A673 (cell line): ENCODE measurements at regions not wholly inside any gene's neighbourhood (a gene's known extent, or its start where the extent isn't known, plus 50 kb on each side); places are given as distances from the start of the nearest gene placed in this dataset.

Experiments used
- BruUV-seq: library from RNA; stranded (reverse); fragments of 400-500 nt; replicated peaks from 2 replicates; lab custom pipeline; 2021; lab: Mats Ljungman, UMichigan
- CTCF ChIA-PET: fragments of 300-600 bp; sonication (Branson Sonifier 250); formaldehyde crosslinking; loops from one replicate; lab custom pipeline; 2022; ENCODE audit warnings: antibody characterized with exemption; lab: Charles Lee
- POLR2A ChIA-PET: fragments of 300-600 bp; sonication (Branson Sonifier 250); formaldehyde crosslinking; loops from one replicate; lab custom pipeline; 2022; ENCODE audit warnings: antibody characterized with exemption; ENCODE audit not compliant: low non-redundant PET; lab: Charles Lee
- DNase-seq: peaks from one replicate; pipeline ENCODE4 v3.0.0-alpha.2; 2015; ENCODE audit warnings: low spot score
- H3K27ac ChIP-seq: fragments of 200-600 bp; sonication (generic); 2 replicates; pipeline ENCODE4 v1.5.1; 2016; ENCODE audit warnings: mixed run types, low read depth, mild to moderate bottlenecking, mixed read lengths, antibody characterized with exemption, low read length; ENCODE audit not compliant: poor library complexity, severe bottlenecking
- H3K27me3 ChIP-seq: fragments of 200-600 bp; sonication (generic); replicated peaks from 2 replicates; pipeline ENCODE4 v1.6.1; 2017; ENCODE audit warnings: mixed run types, low read depth, mild to moderate bottlenecking, mixed read lengths, antibody characterized with exemption, low read length; ENCODE audit not compliant: insufficient read depth, poor library complexity
- H3K36me3 ChIP-seq: fragments of 200-600 bp; sonication (generic); 2 replicates; pipeline ENCODE4 v1.6.1; 2016; ENCODE audit warnings: mixed run types, mild to moderate bottlenecking, mixed read lengths, antibody characterized with exemption, low read length; ENCODE audit not compliant: insufficient read depth, poor library complexity, severe bottlenecking
- H3K4me1 ChIP-seq: fragments of 200-600 bp; sonication (generic); 2 replicates; pipeline ENCODE4 v1.6.1; 2017; ENCODE audit warnings: mixed run types, mild to moderate bottlenecking, mixed read lengths, antibody characterized with exemption, low read length; ENCODE audit not compliant: insufficient read depth, poor library complexity, severe bottlenecking
- H3K4me3 ChIP-seq: fragments of 200-600 bp; sonication (generic); 2 replicates; pipeline ENCODE4 v1.5.1; 2016; ENCODE audit warnings: low read depth, mixed run types, mild to moderate bottlenecking, mixed read lengths, low read length; ENCODE audit not compliant: poor library complexity, severe bottlenecking
- H3K9me3 ChIP-seq: fragments of 200-600 bp; sonication (generic); 2 replicates; pipeline ENCODE4 v1.6.1; 2016; ENCODE audit warnings: mixed run types, low read depth, mild to moderate bottlenecking, mixed read lengths, antibody characterized with exemption, low read length; ENCODE audit not compliant: poor library complexity, severe bottlenecking
- CTCF ChIP-seq: fragments of 300-800, 200-600 bp; sonication (generic); conservative IDR thresholded peaks from 2 replicates; pipeline ENCODE4 v1.5.1; 2017; ENCODE audit warnings: low read depth, mild to moderate bottlenecking, antibody characterized with exemption, low read length, moderate library complexity, mixed read lengths
- EZH2 ChIP-seq: fragments of 200-600 bp; sonication (generic); IDR thresholded peaks from 2 replicates; pipeline ENCODE4 v1.6.1; 2017; ENCODE audit warnings: borderline replicate concordance, low read depth, mild to moderate bottlenecking, mixed read lengths, antibody characterized with exemption, low read length; ENCODE audit not compliant: poor library complexity, severe bottlenecking
- intact Hi-C: fragments of 100-400 bp; cut with micrococcal nuclease; formaldehyde crosslinking; loops from one replicate; pipeline ENCODE4 v1.10.0; 2022; ENCODE audit not compliant: unreplicated experiment

GRCh38 chr2:122055521-122055931, 300.1 kb downstream of the TSN start:
- POLR2A ChIA-PET, result interaction anchor here (0.6 kb wide), 1 partner anchor 59 kb away, joined by 7 read pairs; no protein-coding TSS in a partner anchor
- DNase-seq, result peak; percentile 34
- no peaks in the 10 kb centered on the region for H3K27me3 ChIP-seq
- TF ChIP-seq EZH2, result no peak
- TF ChIP-seq CTCF, result no peak
- no peaks in the 10 kb centered on the region for H3K9me3 ChIP-seq
- peak overlapping the region; percentile 48 for H3K27ac ChIP-seq
- CTCF ChIA-PET, result no interaction called here
- intact Hi-C loops, result no loop called here
- H3K36me3 ChIP-seq, result no peaks in the 10 kb centered on the region
- no TSS peak for BruUV-seq
- no peak overlapping the region for H3K4me3 ChIP-seq
- peaks cover 23% of the 10 kb centered on the region for H3K4me1 ChIP-seq

GRCh38 chr2:122056853-122057252, 301.4 kb downstream of the TSN start:
- no peaks in the 10 kb centered on the region for H3K9me3 ChIP-seq
- TF ChIP-seq EZH2 (no peak), CTCF (no peak)
- ChIA-PET POLR2A (interaction anchor here (0.7 kb wide), 1 partner anchor 519 kb away, joined by 3 read pairs; no protein-coding TSS in a partner anchor), CTCF (no interaction called here)
- BruUV-seq, result no TSS peak
- intact Hi-C loops, result no loop called here
- no peaks in the 10 kb centered on the region for H3K36me3 ChIP-seq
- DNase-seq, result peak; percentile 27
- H3K27ac ChIP-seq, result peak overlapping the region; percentile 48
- H3K27me3 ChIP-seq, result no peaks in the 10 kb centered on the region
- peaks cover 28% of the 10 kb centered on the region for H3K4me1 ChIP-seq
- H3K4me3 ChIP-seq, result no peak overlapping the region

- H3K9me3 ChIP-seq, result no peaks in the 10 kb centered on the region
- no TSS peak for BruUV-seq
- TF ChIP-seq CTCF (no peak), EZH2 (no peak)
- DNase-seq, result peak; percentile 45
- intact Hi-C loops, result no loop called here
- H3K27me3 ChIP-seq, result no peaks in the 10 kb centered on the region
- POLR2A ChIA-PET, result interaction anchor here (0.7 kb wide), 1 partner anchor 26 kb away, joined by 3 read pairs; no protein-coding TSS in a partner anchor
- CTCF ChIA-PET, result no interaction called here
- H3K36me3 ChIP-seq, result no peaks in the 10 kb centered on the region
- H3K4me3 ChIP-seq, result no peak overlapping the region
- H3K4me1 ChIP-seq, result peaks cover 17% of the 10 kb centered on the region
- peak overlapping the region; percentile 13 for H3K27ac ChIP-seq
Observed at GRCh38 chr2:122061206-122061605, 305.8 kb downstream of the TSN start.
